IMR-90 (cell line): ENCODE measurements at regions not wholly inside any gene's neighbourhood (a gene's known extent, or its start where the extent isn't known, plus 50 kb on each side); places are given as distances from the start of the nearest gene placed in this dataset.

Source experiments
- ATAC-seq: fragments of 200-7000 bp; cut with Tn5 transposase; 2 replicates; pipeline ENCODE4 v1.9.1; 2020; ENCODE audit warnings: low read depth, mild to moderate bottlenecking, moderate library complexity
- BruUV-seq: library from RNA; stranded (reverse); fragments of 400-500 nt; replicated peaks from 2 replicates; lab custom pipeline; 2021; lab: Mats Ljungman, UMichigan
- CTCF ChIA-PET: fragments of 300-600 bp; formaldehyde crosslinking; extraction: SDS; loops from one replicate; lab custom pipeline; 2021; ENCODE audit warnings: antibody characterized with exemption; lab: Yijun Ruan, JAX
- POLR2A ChIA-PET: fragments of 300-600 bp; sonication (Branson Sonifier 250); formaldehyde crosslinking; loops from one replicate; lab custom pipeline; 2022; ENCODE audit warnings: antibody characterized with exemption; ENCODE audit not compliant: unreplicated experiment; lab: Charles Lee
- DNase-seq: peaks from one replicate; pipeline ENCODE4 v3.0.0; 2013
- H2AFZ ChIP-seq: replicated peaks from 2 replicates; pipeline ENCODE3; 2013; ENCODE audit warnings: low read length, mild to moderate bottlenecking; ENCODE audit not compliant: poor library complexity
- H2AK5ac ChIP-seq: 2 replicates; pipeline ENCODE4 v1.6.1; 2013; ENCODE audit warnings: low read depth, low read length, inconsistent platforms
- H2AK9ac ChIP-seq: replicated peaks from 2 replicates; pipeline ENCODE3; 2013; ENCODE audit warnings: mild to moderate bottlenecking, low read depth, low read length, moderate library complexity; ENCODE audit not compliant: poor library complexity
- H2BK120ac ChIP-seq: 2 replicates; pipeline ENCODE4 v1.6.1; 2013; ENCODE audit warnings: low read depth, low read length, inconsistent platforms
- H2BK15ac ChIP-seq: 3 replicates; pipeline ENCODE4 v1.6.1; 2013; ENCODE audit warnings: low read depth, low read length, inconsistent platforms
- H2BK20ac ChIP-seq: 2 replicates; pipeline ENCODE4 v1.6.1; 2013; ENCODE audit warnings: low read depth, mild to moderate bottlenecking, inconsistent platforms, low read length, moderate library complexity
- H2BK5ac ChIP-seq: 2 replicates; pipeline ENCODE4 v1.6.1; 2013; ENCODE audit warnings: mild to moderate bottlenecking, low read depth, low read length, inconsistent platforms; ENCODE audit not compliant: poor library complexity, severe bottlenecking
- H3K14ac ChIP-seq: replicated peaks from 2 replicates; pipeline ENCODE4 v1.6.1; 2013; ENCODE audit warnings: low read depth, low read length, inconsistent platforms
- H3K18ac ChIP-seq: 2 replicates; pipeline ENCODE4 v1.6.1; 2013; ENCODE audit warnings: low read depth, low read length, control low read depth
- H3K23ac ChIP-seq: 2 replicates; pipeline ENCODE4 v1.6.1; 2013; ENCODE audit warnings: low read depth, low read length, inconsistent platforms
- H3K27ac ChIP-seq: 2 replicates; pipeline ENCODE4 v1.5.1; 2013; ENCODE audit warnings: mild to moderate bottlenecking, control low read depth, low read length; ENCODE audit not compliant: insufficient read depth
- H3K27me3 ChIP-seq: 2 replicates; pipeline ENCODE4 v1.6.1; 2013; ENCODE audit warnings: low read length; ENCODE audit not compliant: control insufficient read depth, insufficient read depth
- H3K36me3 ChIP-seq: 2 replicates; pipeline ENCODE4 v1.6.1; 2013; ENCODE audit warnings: low read length, mixed read lengths; ENCODE audit not compliant: control insufficient read depth, insufficient read depth
- H3K4ac ChIP-seq: 2 replicates; pipeline ENCODE4 v1.6.1; 2013; ENCODE audit warnings: low read depth, low read length, inconsistent platforms
- H3K4me1 ChIP-seq: 2 replicates; pipeline ENCODE4 v1.6.1; 2013; ENCODE audit warnings: low read length, mixed read lengths; ENCODE audit not compliant: control insufficient read depth, insufficient read depth
- H3K4me2 ChIP-seq: 2 replicates; pipeline ENCODE4 v1.6.1; 2013; ENCODE audit warnings: low read depth, mild to moderate bottlenecking, control low read depth, low read length, moderate library complexity
- H3K4me3 ChIP-seq: 2 replicates; pipeline ENCODE4 v1.5.1; 2013; ENCODE audit warnings: low read depth, mild to moderate bottlenecking, control low read depth, low read length, moderate library complexity; ENCODE audit not compliant: insufficient read depth
- H3K56ac ChIP-seq: 2 replicates; pipeline ENCODE4 v1.6.1; 2013; ENCODE audit warnings: low read length, inconsistent platforms; ENCODE audit not compliant: insufficient read depth; ENCODE audit errors: extremely low read depth
- H3K79me1 ChIP-seq, 2 experiments: 2 replicates each; pipeline ENCODE4 v1.6.1; 2013; ENCODE audit warnings: low read length in 2 of 2, inconsistent platforms in 1 of 2, low read depth in 1 of 2
- H3K9ac ChIP-seq: 2 replicates; pipeline ENCODE4 v1.6.1; 2013; ENCODE audit warnings: low read depth, low read length, control low read depth
- H3K9me1 ChIP-seq: 2 replicates; pipeline ENCODE4 v1.6.1; 2013; ENCODE audit warnings: low read length, inconsistent platforms; ENCODE audit not compliant: insufficient read depth
- H3K9me3 ChIP-seq: 2 replicates; pipeline ENCODE4 v1.6.1; 2013; ENCODE audit warnings: low read length; ENCODE audit not compliant: control insufficient read depth, insufficient read depth
- H4K20me1 ChIP-seq: 2 replicates; pipeline ENCODE4 v1.6.1; 2013; ENCODE audit warnings: low read length, inconsistent platforms; ENCODE audit not compliant: insufficient read depth
- H4K5ac ChIP-seq: 2 replicates; pipeline ENCODE4 v1.6.1; 2013; ENCODE audit warnings: mild to moderate bottlenecking, low read depth, low read length, control low read depth
- H4K8ac ChIP-seq, 2 experiments: 2 replicates each; pipeline ENCODE4 v1.6.1; 2013; ENCODE audit warnings: low read depth in 2 of 2, low read length in 2 of 2, control low read depth in 1 of 2, inconsistent platforms in 1 of 2
- H4K91ac ChIP-seq: 2 replicates; pipeline ENCODE4 v1.6.1; 2013; ENCODE audit warnings: low read depth, low read length, inconsistent platforms; ENCODE audit not compliant: insufficient read depth
- CHD1 ChIP-seq: IDR thresholded peaks from 2 replicates; pipeline ENCODE4 v1.6.1; 2012; ENCODE audit warnings: low read depth, low read length, improper control_type of control experiment
- FOS ChIP-seq: fragments of 150-350 bp; IDR thresholded peaks from 2 replicates; pipeline ENCODE4 v1.6.1; 2016; ENCODE audit warnings: low read depth, low read length
- MAFK ChIP-seq: IDR thresholded peaks from 2 replicates; pipeline ENCODE4 v1.6.1; 2012; ENCODE audit warnings: low read depth, low read length, improper control_type of control experiment
- MXI1 ChIP-seq: IDR thresholded peaks from 2 replicates; pipeline ENCODE4 v1.6.1; 2012; ENCODE audit warnings: low read depth, mild to moderate bottlenecking, low read length, moderate library complexity, borderline replicate concordance
- POLR2A ChIP-seq: IDR thresholded peaks from 2 replicates; pipeline ENCODE4 v1.6.1; 2012; ENCODE audit warnings: mild to moderate bottlenecking, low read depth, low read length
- RCOR1 ChIP-seq: IDR thresholded peaks from 2 replicates; pipeline ENCODE4 v1.6.1; 2012; ENCODE audit warnings: mild to moderate bottlenecking, low read length, improper control_type of control experiment; ENCODE audit not compliant: insufficient replicate concordance
- RFX5 ChIP-seq: IDR thresholded peaks from 2 replicates; pipeline ENCODE4 v1.8.0; 2012; ENCODE audit warnings: low read depth, mild to moderate bottlenecking, low read length, moderate library complexity
- WGBS, 2 experiments: methylation state at CpG; one replicate each; pipeline versions ENCODE4 v1.1.5 to v1.1.7; 2013; ENCODE audit warnings: missing lambda C conversion rate in 2 of 2; ENCODE audit not compliant: insufficient read length in 1 of 2; ENCODE audit errors: extremely low coverage in 2 of 2; 5-methylcytosine and 5-hydroxymethylcytosine counted together
- dilution Hi-C: fragments of 300-500 bp; cut with HindIII; formaldehyde crosslinking; loops from one replicate; pipeline ENCODE4 v1.14.3; 2018; ENCODE audit warnings: low sequenced_read_pairs; ENCODE audit not compliant: unreplicated experiment
- in situ Hi-C: fragments of 300-500 bp; cut with MboI; formaldehyde crosslinking; loops from 3 replicates; pipeline ENCODE4 v1.14.3; 2019; ENCODE audit warnings: low sequenced_read_pairs, inconsistent platforms, mixed read lengths
- intact Hi-C: fragments of 100-400 bp; cut with micrococcal nuclease; formaldehyde crosslinking; loops from 2 replicates; pipeline ENCODE4 v1.10.0; 2022

DNA sequence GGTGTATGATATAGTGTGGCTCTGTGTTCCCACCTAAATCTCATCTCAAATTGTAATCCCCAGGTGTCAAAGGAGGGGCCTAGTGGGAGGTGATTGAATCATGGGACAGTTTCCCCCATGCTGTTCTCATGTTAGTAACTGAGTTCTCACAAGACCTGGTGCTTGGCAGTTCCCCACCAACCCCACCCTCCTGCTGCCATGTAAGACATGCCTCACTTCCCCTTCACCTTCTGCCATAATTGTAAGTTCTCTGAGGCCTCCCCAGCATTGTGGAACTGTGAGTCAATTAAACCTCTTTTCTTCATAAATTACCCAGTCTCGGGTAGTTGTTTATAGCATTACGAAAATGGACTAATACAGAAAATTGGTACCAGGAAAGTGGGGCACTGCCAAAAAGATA lies 1705.3 kb downstream of the NCAM2 start:
- no peak overlapping the region for H2BK20ac ChIP-seq
- no peak overlapping the region for H2AFZ ChIP-seq
- BruUV-seq, result no TSS peak
- H2BK5ac ChIP-seq, result no peak overlapping the region
- no peak overlapping the region for H4K91ac ChIP-seq
- no CpG with 5 or more reads among the region's 2 CpGs for WGBS, 2 experiments
- no peak overlapping the region for H2AK9ac ChIP-seq
- H4K8ac ChIP-seq, result no peak overlapping the region
- no peak overlapping the region for H3K4me3 ChIP-seq
- no peaks in the 10 kb centered on the region for H3K79me1 ChIP-seq
- no peaks in the 10 kb centered on the region for H4K20me1 ChIP-seq
- in situ Hi-C loops (no loop called here), dilution Hi-C loops (no loop called here), intact Hi-C loops (no loop called here)
- no peak overlapping the region for H2AK5ac ChIP-seq
- no peak overlapping the region for H4K5ac ChIP-seq
- TF ChIP-seq MXI1 (no peak), RCOR1 (no peak), POLR2A (no peak), FOS (no peak), RFX5 (no peak), MAFK (no peak), CHD1 (no peak)
- no peaks in the 10 kb centered on the region for H3K9me1 ChIP-seq
- no peaks in the 10 kb centered on the region for H3K36me3 ChIP-seq
- no peak overlapping the region for H2BK15ac ChIP-seq
- H3K4ac ChIP-seq, result no peak overlapping the region
- peaks cover 7% of the 10 kb centered on the region; the same call in 1 of the 2 replicates for H3K9me3 ChIP-seq
- ATAC-seq (no peak), DNase-seq (no peak)
- H3K27ac ChIP-seq, result no peak overlapping the region
- H3K4me2 ChIP-seq, result no peak overlapping the region
- POLR2A ChIA-PET, result no interaction called here
- no peak overlapping the region for H3K14ac ChIP-seq
- H3K23ac ChIP-seq, result no peak overlapping the region
- H3K4me1 ChIP-seq, result no peaks in the 10 kb centered on the region
- H2BK120ac ChIP-seq, result no peak overlapping the region
- CTCF ChIA-PET, result no interaction called here
- H3K9ac ChIP-seq, result no peak overlapping the region
- H3K56ac ChIP-seq, result no peak overlapping the region
- H3K18ac ChIP-seq, result no peak overlapping the region
- H3K27me3 ChIP-seq, result no peaks in the 10 kb centered on the region
